DMS114 treated with DMSO at 0.1 percent for 48 hours (cell line): ENCODE measurements at regions not wholly inside any gene's neighbourhood (a gene's known extent, or its start where the extent isn't known, plus 50 kb on each side); places are given as distances from the start of the nearest gene placed in this dataset.

ENCODE experiments used
- DNase-seq: peaks from one replicate; lab custom pipeline; 2025; ENCODE audit not compliant: unreplicated experiment; lab: John Stamatoyannopoulos, UW

DNA sequence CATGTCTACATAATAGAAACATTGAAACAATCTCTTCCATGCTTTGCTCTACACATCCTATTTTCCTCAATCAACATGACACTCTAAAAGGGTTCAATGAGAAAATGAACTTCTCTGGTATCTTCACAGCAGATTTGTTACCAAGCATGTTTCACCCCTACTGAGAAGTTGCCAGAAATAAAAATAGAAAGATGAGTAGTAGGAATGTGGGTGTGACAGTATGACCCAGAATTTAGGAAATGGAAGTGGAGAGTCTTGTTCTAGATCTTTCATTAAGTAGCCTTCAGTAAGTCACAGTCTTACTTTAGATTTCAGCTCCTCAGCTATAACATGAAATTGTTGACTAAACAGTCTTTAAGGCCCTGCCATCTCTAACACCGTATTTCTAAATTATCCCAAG, 581.8 kb downstream of the EFNA5 start:
- no peak for DNase-seq

DNA sequence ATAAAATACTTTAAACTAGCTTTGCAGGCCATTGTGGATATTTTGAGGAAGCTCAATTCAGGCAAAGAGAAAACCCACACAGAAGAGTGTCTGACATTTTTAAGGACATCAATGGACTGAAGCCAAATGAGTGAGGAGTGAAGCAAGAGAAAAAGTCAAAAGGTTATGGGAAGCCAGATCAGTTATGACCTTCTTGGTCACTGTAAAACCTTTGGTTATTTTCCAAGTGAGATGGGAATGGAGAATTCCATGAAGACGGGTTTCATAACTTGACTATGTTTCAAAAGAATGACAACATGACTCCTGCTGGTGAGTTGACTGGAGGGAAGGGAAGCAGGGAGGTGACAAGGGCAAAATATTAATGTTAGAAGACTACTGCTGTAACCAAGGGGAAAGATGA, 585.2 kb downstream of the EFNA5 start:
- no peak for DNase-seq

GRCh38 chr5:107074996-107075395, 595.7 kb downstream of the EFNA5 start:
- no peak for DNase-seq

DNA sequence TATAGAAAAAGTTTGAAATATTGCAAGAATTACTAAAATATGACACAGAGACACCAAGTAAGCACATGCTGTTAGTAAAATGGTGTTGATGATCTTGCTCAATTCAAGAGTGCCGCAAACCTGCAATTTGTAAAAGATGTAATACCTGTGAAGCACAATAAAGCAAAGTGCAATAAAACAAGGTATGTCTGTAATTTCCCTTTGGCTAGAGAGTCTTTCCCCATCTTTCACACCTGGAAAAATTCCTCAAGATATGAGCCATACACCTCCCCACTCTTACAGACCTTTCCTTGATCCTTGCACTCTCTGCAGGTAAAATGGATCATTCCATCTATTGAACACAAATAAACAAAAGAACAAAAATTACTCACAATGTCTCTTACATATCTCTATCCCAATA, 597.8 kb downstream of the EFNA5 start:
- no peak for DNase-seq

GRCh38 chr5:107072440-107072839, 598.3 kb downstream of the EFNA5 start:
- no peak for DNase-seq

GRCh38 chr5:107068782-107069181, 602.0 kb downstream of the EFNA5 start:
- DNase-seq = no peak

DNA sequence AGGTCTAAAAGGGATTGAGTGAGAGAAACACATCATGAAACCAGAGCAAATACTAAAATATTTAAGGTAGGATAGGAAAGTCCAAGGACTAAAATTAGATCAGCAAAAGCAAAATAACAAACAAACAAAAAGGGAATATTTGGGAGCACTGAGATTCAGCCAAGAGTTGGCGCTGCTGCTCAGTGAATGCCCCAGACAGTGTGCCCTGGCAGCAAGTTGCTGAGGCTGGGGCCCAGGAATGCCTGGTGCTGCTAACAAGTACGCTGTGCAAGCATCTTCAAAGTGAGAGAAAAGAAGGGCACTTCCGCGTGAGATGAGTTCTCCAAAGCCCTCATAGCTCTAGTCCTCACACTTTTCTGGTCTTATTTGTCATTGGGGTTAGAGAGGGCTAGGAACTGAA, 603.3 kb downstream of the EFNA5 start:
- no peak for DNase-seq

GRCh38 chr5:107063511-107063910, 607.2 kb downstream of the EFNA5 start:
- DNase-seq = no peak

DNA sequence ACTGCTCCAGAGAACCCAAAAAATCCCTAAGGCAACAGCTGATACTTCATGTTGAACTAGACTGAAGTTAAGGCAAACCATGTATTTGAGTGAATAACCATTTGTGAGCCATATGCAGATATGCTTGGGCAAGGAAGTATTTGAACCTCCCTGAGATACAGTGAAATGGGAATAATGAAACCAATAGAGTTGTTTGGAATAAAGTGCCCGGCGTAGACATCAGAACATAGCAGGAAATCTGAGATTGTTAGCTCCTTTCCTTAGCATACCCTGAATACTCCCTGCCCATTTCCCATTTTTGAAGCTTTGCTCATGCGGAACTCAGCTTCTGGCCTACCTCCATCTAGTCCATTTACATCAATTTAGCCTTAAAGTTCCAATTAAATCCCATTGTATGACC, 611.9 kb downstream of the EFNA5 start:
- DNase-seq = no peak

DNA sequence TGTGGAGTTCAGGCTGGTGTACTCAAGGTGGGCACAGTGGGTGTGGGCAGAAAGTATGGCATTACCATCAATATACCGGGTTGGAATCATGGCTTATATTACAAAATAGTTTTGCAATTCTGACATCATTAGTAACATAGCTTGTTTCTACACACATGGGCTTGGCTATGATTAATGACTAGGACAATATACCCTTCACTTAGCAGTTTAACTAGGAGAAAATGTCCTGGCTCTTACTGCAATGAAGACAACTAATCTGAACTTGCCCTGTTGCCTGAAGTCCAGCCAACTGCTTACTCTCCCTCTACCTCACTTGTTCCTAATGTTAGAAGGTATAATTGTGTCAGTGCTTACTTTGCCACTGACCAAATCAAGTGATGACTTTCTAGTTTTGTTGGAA, 612.5 kb downstream of the EFNA5 start:
- DNase-seq = no peak

- no peak for DNase-seq
Measured at GRCh38 chr5:107056278-107056677, 614.5 kb downstream of the EFNA5 start.

GRCh38 chr5:107047048-107047447, 623.7 kb downstream of the EFNA5 start:
- DNase-seq = no peak

DNA sequence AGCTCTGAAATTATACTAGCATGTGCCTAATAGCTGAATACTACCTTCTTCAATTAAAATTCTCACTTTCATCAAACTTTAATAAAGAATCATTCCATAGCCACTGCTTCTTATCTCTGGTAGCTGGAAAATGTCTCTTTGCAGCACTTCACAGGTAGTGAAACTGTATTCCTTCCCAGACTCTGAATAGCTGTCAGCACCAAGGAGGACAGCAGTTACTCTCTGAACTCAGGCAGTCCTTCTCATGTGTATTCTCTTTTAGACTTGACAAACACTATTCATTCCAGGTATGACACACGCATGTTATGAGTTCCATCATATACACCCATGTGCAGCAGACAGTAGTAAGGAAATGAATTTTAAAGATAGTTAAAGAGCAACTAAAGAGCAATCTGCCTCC, 627.1 kb downstream of the EFNA5 start:
- DNase-seq = no peak

DNA sequence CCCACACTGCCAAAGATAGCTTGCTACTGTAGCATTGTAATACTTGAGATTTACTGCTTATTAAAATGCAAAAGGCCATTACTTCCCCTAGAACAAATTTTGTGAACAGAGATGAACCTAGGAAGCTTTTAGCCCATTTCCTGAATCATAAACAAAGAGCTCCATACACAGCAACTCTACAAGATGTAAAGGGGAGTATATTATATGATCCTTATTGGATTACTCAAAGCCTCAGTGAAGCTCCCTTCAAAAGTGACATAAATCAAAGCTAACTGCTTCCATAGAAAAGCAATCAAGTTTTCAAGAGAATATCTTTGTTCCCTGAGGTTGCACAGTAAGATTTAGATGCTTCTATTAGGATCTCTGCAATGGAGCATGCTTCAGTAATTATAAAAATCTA, 629.8 kb downstream of the EFNA5 start:
- no peak for DNase-seq

- DNase-seq = no peak
Measured at GRCh38 chr5:107032629-107033028, 638.1 kb downstream of the EFNA5 start.

- no peak for DNase-seq
Measured at GRCh38 chr5:107028938-107029337, 641.8 kb downstream of the EFNA5 start.

GRCh38 chr5:107025712-107026497, 644.8 kb downstream of the EFNA5 start:
- no peak for DNase-seq

- no peak for DNase-seq
Measured at GRCh38 chr5:107023732-107024131, 647.0 kb downstream of the EFNA5 start.

- no peak for DNase-seq
Measured at GRCh38 chr5:107021575-107021974, 649.2 kb downstream of the EFNA5 start.

DNA sequence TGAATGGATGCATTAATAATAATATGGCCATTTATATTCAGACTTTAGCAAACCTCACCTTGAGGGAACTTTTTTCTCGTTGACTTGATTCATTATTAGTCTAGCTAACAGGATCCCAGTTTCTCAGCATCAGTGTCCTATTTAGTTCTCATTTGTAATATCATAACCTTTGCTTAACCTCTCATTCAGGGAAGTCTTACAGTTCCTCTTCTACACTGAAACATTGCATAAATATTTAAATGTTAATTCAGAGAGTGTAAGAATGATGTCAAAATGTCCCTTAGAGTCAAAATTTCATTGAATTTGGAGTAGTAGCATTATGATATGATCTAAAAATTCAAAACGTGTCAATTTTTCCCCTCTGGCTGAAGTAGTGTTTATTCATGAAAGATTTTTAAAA, 650.1 kb downstream of the EFNA5 start:
- DNase-seq = no peak

GRCh38 chr5:107017616-107018015, 653.1 kb downstream of the EFNA5 start:
- no peak for DNase-seq

DNA sequence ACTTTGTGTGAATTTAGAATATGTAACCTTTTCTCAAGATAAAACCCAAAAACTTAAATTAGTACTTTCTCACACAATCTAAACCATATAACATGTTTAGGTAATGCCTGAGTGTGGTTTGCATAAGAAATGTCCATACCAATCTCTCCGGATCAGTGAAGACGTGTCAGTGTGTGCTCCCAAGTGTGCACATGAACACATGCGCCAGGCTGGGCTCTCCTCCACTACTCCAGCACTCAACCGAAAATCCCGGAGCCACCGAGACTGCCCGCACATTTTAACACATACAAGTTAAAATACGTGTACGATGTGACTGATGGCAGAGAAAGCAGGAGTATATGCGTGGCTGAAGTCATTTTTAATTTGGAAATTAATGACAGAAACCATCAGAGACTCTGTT, 658.4 kb downstream of the EFNA5 start:
- no peak for DNase-seq

DNA sequence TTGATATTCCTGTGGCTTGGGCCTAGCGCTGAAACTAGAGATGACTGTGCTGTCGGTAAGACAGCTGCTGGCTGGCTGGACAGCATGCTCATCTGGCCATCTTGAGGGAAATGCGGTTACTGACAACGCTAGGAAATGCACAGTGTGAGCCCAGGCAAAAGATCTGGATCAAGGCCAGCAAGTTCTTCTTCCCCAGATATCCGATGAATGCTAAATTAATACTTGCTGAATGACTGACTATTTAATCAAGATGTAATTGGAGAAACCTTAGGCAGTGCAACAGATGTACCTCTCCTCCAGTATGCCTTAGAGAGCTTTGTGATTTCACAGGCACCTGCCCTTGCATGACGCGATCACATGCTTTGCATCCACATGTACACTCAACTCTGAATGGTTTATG, 659.1 kb downstream of the EFNA5 start:
- DNase-seq = no peak
